Kidney glomerular epithelial cell (primary cell): ENCODE measurements at regions not wholly inside any gene's neighbourhood (a gene's known extent, or its start where the extent isn't known, plus 50 kb on each side); places are given as distances from the start of the nearest gene placed in this dataset.

ENCODE experiments used
- DNase-seq: peaks from one replicate; lab custom pipeline; 2025; lab: John Stamatoyannopoulos, UW

DNA sequence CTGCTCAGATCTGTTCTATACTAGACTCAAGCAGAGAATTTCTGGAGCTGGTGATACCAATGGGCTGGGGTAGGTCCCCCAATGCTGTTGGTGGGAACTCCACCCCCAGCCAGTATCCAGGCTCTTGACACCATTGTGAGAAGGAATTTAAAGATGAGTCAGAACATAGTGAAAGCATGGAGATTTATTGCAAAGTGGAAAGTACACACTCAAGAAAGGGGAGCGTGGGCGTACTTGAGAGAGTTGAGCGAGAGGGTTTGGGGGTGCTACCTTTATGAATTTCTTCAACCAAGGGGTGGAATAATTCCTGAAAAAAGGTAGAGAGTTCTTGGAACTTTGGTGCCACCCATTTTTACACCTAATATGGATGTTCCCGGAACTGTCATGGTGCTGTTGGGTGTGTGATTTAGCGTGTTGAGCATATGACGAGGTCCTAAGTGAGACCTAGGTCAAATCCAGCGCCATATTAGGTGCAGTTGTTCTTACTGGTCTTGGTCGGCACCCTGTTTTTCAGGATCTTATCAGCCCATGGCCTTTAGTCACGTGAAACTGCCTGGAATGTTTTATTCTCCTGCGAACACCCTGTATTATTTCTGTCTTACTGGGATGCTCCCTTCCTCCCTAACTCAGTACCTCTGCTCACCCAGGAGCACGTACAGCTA is 122.0 kb upstream of the AHR start:
- no peak for DNase-seq

DNA sequence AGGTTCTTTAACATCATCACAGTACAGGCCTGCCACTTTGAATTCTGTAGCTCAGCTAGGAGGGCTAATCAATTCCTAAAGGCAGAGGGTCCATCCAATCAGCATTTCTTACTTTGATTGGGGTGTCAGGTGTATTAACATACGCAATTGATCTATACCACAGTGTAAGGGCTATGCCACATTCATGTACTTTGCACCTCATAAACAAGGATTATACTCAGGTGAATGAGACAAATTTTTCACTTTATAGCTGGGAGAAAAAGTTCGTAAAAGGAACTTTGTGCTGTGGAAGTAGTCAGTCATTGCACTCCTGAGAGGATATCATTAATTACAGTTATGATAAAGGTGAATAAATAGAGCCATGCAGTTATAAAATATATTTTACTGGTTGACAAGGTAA is 119.9 kb upstream of the AHR start:
- no peak for DNase-seq

DNA sequence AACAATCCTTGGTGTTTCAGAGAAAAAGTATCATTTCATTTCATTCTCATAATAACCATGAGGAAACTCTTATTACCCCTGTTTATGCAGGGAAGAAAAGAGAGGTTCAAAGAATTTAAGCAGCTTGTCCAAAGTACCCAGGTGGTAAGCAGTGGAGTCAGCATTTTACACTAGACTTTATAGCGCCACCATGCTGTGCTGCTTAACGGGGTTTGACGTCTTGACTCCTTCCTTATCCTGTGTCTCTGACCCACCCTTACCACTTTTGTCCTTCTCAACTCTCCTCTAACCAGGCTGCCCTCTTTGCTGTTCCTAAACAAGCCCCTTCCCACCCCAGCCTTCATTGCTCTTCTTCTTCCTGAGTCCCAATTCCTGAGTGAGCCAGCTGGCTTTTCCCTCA is 117.0 kb upstream of the AHR start:
- DNase-seq, result no peak

DNA sequence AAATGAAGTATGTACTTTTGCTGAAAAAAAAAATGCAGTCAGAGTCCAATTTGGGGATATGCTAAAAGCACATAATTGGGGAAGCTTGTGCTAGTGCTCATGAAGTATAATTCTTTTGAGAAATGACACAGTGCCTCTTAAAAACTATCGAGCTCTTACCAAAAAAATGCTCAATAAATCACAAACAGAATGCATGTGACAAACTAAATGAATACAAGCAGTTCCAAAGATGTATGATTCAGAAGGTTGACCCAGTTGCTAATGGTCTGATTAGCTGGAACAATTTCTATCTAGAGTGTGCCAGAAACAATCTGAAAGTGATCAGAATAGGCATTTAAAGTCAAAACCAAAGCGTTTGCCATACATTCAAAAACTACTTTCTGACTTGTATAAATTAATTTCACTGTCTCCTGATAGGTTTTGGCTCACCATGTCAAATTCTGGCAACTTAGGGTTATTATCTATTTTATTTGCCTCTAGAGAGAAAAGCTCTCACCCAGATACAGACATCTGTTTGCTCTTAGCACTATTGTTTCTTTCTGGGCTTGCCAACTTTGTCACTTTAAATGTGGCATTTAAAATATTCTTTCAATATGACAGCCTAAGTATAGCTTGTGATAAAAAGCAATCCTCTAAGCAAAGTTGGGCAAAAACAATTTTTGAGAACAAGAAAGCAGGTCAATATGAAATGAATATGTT is 114.7 kb upstream of the AHR start:
- no peak for DNase-seq

DNA sequence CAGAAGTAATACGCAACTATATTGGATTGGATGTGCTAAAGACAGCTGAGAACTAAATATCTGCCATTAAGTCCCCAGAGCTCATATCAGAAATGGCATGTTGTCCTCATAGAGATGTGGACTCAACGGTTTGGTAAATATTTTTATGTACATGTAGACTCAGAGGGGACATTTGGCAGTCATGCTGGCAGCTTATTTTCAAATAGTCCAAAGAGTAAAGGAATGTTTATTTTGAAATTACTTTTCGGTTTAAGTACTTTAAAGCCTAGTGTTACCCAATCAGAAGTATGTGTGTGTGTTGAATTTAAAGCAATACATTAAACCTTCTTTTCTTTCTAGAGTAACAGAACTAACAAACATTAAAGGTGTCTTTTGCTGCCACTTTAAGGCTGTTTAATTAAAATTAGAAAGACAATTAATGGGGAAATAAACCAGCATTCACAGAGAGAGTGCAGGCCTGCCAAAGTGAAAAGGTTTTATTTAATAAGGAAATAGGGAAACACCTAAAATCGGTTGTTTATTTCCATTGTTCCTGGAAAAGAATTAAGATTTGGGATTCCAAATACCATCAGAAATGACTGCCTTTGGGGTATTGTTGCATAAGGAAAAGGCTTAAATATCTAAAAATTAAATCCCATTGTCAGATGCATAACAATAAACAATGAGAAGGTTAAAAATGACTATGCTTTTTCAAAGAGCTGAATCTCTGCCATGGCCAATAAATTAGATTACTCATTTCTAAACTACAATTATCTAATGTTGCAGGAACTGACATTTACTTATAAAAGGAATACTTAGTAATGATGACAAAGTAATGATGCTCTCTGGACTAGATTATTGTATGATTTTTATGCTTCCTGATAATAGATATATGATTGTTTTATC is 113.4 kb upstream of the AHR start:
- no peak for DNase-seq

DNA sequence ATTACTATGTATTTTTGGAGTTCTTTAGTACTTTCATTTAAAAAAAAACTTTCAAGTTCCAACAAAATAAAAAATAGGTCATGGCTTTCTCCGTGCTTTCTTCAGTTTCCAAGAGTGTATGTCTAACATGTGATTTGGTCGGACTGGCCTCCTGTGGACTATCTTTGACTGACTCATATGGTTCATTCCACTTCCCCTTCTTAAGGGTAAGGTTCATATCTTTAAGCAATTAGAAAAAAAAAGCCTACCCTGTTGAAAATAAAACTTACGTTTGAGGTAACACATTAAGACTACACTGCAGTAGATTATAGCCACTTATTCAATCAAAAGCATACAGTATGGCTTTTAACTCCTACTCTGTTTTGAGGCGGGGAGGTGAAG is 112.8 kb upstream of the AHR start:
- no peak for DNase-seq

DNA sequence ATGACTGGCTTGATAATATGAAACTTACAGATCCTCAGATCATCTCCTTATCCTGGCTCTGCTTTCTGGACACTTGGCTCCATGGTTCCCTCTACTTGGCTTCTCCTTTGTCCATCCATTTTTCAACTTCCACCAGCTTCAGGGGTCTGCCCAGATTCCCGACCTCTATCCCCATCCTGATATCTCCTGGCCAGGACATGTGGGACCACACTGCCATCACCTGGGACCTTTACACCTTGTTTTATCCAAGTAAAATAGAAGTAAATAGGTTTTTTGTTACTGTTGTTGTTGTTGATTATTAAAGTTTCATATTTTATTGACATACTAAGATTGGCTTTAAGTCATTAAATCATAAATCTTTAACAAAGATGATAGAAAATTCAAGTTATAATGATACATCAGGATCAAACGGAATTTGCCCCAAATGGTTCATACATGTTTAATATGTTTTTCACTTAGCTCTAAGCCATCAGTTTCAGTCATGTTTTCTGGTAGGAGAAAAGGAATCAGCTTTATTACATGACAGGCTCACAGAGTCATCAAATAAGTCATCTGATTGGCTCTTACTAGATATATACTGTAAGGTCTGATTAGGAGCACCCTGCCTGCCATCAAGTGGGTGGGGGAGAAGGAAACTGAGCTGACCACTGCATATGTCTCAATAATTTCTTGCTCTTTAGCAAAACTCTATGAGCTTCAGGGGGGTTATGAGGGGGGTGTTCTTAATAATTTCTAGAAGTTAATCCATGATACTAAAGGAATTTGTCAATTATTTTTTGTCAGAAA is 111.5 kb upstream of the AHR start:
- no peak for DNase-seq

DNA sequence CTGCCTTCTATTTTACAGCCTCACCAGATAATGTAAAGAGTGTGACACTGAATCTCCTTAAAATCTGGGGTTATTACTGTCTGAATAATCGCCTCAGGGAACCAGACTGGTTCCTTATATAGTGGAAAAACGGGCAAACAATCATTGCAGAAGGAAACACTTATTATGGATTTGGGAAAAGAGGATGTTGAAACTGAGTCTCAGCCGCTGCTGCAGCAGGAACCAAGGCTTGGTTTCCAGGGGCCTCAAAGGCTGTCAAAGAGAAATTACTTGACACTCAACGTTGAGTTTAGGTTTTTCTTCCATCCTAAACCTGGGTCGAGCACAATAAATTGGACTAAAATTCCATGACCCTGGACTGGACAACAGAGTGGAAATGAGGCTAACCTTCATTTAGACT is 103.8 kb upstream of the AHR start:
- no peak for DNase-seq

DNA sequence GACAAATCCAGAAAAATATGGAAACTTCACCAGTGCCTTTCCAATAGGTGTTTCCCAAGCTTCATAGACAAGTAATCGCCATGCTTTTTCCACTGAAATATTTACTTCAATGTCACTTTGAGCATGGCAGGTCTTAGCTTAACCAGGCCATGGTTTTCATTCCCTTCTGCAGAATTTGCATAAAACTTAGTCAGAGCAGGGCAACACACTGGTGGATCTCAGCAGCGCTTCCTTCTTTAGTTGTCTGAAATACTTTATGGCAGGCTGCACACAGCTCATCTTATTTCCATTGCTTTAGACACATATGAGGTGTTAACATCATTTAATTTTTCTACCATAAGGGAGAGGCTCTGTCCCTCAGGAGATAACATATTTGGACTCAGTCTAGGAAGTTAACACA is 102.9 kb upstream of the AHR start:
- DNase-seq, result no peak

DNA sequence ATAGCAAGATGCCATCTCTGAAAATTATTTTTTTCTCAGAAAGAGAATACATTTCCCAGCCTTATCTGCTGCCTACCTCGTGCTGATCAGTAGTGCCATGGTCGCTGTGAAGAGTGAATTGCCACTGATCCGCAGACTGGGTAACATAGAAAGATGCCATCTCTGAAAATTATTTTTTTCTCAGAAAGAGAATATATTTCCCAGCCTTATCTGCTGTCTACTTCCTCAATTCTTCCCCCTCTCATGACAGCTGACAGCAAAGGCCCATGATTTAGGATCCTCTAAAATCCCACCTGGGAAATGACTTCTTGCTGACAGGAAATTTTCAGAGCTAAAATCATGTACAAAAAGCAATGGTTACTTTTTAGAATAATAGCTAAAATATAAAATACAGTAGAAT is 92.5 kb upstream of the AHR start:
- no peak for DNase-seq

DNA sequence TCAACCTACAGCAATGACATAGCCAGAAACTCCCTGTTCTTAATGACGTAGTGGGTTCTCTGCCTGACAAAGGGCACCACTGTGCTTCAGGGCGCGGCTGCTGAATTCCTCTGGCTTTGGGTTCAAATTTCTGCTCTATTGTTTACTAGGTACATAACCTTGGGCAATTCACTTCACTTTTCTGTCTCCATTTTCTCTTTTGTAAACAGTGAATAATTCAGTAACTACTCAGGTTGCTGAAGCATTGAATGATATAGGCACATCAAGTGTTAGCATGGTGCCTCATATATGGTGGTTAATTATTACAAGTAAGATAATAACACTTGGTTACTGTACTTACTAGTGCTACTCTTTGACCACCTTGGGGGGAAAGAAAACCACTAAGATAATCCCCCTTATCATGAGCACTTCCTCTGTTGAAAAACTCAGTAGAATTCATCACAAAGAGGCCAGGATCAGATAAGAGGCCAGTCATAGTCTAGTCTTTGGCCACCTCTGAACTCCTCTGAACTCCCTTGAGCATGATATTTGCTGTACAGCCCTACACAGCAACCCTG is 92.0 kb upstream of the AHR start:
- DNase-seq, result no peak

DNA sequence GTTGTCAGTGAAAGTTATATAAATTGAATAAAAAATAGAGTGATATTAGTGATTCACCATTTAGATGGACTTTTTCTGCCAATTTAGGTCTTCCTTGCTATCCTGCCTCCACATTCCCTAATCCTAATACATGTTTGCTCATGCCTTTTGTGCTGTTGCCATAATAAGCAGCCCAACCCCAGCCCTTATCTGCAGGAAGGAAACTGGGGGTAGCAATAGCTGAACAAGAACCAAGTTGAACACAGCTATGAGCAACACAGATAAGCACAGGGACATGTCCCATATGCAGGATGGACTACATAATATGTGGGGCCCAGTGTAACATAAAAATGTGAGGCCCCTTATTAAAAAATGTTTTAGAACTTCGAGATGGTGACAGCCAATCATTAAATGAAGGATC is 91.2 kb upstream of the AHR start:
- no peak for DNase-seq

DNA sequence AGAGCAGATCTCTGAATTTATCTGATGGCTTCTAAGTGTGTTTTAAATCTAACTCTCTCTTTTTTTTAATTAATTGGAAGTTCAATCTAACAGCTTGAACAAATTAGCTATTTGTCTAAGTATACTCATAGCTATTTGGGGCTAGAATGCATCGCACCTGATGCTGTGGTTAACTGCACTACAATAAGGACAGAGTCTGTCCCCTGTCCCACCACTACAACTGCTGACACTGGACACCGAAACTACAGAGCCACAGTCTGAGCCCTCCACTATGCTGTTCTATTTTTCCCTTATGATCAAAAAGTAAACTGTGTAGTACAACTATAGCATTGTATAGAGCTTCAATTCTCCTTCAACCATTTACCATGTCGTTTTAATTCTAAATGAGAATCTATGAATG is 89.4 kb upstream of the AHR start:
- no peak for DNase-seq

DNA sequence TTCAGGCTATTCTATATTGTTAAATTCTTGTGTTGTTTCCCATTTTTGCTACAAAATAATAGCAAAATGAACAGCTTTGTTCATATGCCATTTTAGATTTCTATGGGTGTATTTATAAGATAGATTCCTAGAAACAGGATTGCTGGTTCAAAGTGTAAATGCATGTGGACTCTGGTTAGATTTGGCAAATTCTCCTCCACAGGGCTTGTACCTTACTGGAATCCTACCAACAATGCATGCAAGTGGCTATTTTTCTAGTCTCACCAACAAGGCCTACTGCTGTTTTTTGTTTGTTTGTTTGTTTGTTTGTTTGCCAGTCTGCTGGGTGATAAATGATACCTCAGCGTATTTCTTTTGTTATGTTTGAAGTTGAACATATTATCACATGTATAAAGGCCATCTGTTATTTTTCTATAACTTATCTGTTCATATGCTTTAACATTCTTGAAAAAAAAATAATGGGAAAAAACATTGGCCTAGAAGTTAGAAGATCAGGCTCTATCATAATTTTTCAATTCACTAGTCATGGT is 87.1 kb upstream of the AHR start:
- no peak for DNase-seq

DNA sequence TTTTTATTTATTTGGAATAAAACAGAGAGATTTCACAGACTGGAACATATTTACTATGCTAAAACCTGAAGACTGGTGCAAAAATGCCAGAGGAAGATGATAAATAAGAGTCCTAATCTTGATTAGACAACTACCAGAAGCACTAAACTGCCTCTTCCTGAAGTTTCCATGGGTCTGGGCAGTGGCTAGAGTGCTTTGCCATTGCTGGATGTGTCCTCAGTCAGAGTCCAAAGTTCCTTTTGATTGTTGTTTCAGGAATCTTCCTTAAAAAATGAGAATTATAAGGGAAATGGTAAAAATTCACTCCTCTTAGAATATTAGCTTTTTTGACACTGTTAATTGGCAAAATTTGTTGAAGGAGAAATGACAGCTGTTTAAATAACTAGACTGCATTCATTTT is 86.3 kb upstream of the AHR start:
- no peak for DNase-seq

DNA sequence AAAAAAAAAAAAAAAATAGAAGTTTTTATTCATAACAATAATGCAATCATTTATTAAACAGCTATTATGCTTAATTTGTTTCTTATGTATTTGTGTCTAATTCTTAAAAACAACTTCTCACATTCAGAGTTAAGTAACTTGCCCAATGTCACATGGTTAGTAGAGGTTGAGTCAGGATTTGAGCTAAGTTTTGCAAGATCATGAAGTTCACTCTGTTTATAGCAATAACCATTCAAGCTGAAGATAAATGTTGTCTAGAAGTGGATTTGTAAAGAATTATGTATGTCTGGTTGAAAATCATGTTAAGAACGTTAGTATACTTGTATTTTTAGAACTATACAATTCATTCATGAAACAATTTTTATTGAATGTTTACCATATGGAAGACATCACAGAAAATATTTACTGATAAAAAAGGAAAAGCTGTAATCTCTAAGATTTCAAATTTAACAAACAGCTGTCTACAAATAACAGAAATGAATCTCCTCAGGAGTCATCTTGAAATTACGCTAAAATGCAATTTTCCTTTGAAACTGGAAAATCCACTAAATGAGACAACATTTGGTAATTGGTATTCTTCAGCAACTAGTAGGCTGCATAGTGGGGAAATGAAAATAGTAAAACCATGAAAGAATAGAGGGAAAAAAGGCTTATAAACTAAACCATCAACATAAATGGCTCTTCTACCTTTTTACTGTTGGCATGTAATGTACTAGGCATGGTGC is 70.5 kb upstream of the AHR start:
- no peak for DNase-seq

DNA sequence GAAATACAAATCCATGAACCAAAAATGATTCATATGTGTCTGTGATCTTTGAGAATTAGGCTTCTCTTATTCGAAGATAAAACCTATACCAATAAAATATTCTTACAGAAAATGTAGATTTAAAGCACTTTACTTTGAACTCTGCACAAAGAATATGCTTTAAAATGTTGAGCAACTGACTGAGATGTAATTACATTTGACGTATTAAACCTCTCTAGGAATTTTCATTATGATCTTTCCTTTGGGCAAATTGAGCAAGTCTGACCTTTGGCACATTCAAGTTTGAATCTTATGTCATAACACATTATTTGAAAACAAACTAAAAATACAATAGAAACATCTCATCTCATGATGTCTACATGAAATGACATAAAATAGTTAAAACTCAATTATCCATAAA is 69.2 kb upstream of the AHR start:
- no peak for DNase-seq

DNA sequence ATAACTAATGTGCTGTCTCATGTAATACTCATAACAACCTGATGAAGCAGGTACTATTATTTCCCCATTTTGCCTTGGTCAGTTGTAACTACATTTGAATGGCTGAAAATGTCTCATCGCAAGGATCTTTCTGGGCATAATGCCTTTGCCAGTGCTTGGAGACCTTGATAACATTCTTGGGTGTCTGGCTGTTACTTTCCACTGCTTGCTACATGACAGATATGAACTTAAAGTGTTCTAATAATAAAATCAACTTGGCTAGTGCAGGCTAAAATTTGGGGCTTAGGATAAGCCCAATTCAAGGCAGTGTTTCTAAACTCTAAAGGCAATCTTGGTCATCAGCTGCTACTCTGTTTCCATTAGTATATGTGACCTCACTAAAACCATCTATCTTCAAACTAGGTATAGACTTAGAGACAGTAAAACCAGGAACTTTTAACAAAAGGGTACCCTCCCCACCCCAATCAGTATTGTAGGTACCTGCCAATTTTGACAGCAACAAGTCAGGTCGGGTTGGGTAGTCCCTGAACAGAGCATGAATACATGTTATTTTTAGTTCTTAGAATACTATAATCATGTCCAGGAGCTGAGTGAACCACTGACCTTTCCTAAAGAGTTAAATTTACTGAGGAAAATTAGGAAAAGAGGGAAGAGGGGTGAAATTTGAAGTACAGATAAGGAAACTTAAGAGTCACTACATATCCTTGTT is 68.2 kb upstream of the AHR start:
- no peak for DNase-seq

DNA sequence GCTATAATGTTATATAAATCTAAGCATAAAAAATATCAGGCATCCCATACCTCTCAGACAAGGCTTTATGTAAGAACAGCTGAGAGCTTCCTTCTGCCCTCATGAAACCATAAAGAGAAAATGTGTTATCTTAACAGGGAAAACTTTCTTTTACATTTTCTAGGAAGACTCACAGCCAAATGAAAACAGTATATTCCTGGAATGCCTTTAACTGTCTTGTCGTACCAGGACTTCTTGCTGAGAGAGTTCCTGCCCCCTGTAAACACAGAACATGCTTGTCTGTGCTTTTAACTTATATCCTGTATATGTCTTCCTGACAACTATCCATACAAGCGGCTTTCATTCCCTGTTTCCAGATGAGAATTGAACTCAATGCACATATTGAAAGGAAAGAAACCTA is 64.8 kb upstream of the AHR start:
- no peak for DNase-seq

DNA sequence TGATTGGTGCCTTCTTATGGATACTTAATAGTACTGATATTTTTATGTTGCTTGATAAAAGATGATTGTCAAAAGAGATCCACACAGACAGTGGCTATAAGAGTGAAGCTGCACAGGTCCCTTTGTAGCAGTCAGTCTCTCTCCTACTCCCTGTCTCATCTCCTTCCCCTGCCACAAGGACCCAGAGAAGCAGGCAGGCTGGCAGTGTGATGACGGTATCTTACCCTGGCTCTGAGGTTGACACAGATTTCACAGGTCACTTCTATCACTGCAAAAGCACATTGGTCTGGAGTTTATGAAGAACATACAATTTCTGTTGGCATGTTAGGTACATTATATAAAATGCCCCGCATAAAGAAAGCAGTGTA is 64.4 kb upstream of the AHR start:
- DNase-seq, result peak; percentile 78
